ENCODE measurements at regions not wholly inside any gene's neighbourhood (a gene's known extent, or its start where the extent isn't known, plus 50 kb on each side); places are given as distances from the start of the nearest gene placed in this dataset.

DNA sequence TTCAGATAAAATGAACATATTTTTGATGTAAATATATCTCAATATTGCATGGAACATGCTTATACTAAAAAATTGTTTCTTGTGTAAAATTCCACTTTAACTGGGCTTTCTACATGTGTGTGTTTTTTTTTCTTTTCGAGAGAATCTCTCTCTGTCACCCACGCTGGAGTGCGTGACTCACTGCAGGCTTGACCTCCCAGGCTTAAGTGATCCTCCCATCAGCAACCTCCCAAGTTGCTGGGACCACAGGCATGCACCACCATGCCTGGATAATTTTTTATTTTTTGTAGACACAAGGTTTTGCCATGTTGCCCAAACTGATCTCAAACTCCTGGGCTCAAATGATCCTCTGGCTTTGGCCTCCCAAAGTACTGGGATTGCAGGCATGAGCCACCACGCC is 254.6 kb downstream of the LOXHD1 start:
- DNase-seq (ENCODE audit: low read depth, low spot score) (no peak), FAIRE-seq (no peak)
- H2AFZ ChIP-seq (ENCODE audit: low read depth, low read length): no peak overlapping the region
- ChIA-PET CTCF (no interaction called here), POLR2A (no interaction called here)
- H3K36me3 ChIP-seq (ENCODE audit: control insufficient read depth in 2 of 2, extremely low read depth in 1 of 2, insufficient read depth in 2 of 2, low read length in 2 of 2): no peaks in the 10 kb centered on the region
- intact Hi-C loops (cut with micrococcal nuclease): no loop called here
- no peaks in the 10 kb centered on the region for H3K9me1 ChIP-seq (replicated peaks; ENCODE audit: control insufficient read depth, extremely low read depth, insufficient read depth, low read length)
- no peaks in the 10 kb centered on the region for H3K79me2 ChIP-seq (ENCODE audit: control insufficient read depth, insufficient read depth, low read length)
- H4K20me1 ChIP-seq (replicated peaks; ENCODE audit: control insufficient read depth, extremely low read depth, insufficient read depth, low read length): no peaks in the 10 kb centered on the region
- H3K4me2 ChIP-seq (ENCODE audit: insufficient read depth, low read length): no peak overlapping the region
- no peak overlapping the region for H3K4me3 ChIP-seq (replicated peaks in 1 of 3; ENCODE audit: insufficient read depth in 1 of 3, low read depth in 1 of 3, low read length in 3 of 3)
- no peak overlapping the region for H3K27ac ChIP-seq (ENCODE audit: insufficient read depth, low read depth, low read length)
- TF ChIP-seq JUN (IDR thresholded peaks at IDR 0.05; ENCODE audit: borderline replicate concordance, insufficient read depth, insufficient read length, low read depth): no peak
- no peak for TF ChIP-seq EZH2 (IDR thresholded peaks at IDR 0.05; ENCODE audit: borderline replicate concordance, low read depth, low read length, severe bottlenecking)
- no peak for TF ChIP-seq GATA2 (IDR thresholded peaks at IDR 0.05; ENCODE audit: insufficient read depth, insufficient read length, low read depth, low read length)
- TF ChIP-seq, protein P1, sequence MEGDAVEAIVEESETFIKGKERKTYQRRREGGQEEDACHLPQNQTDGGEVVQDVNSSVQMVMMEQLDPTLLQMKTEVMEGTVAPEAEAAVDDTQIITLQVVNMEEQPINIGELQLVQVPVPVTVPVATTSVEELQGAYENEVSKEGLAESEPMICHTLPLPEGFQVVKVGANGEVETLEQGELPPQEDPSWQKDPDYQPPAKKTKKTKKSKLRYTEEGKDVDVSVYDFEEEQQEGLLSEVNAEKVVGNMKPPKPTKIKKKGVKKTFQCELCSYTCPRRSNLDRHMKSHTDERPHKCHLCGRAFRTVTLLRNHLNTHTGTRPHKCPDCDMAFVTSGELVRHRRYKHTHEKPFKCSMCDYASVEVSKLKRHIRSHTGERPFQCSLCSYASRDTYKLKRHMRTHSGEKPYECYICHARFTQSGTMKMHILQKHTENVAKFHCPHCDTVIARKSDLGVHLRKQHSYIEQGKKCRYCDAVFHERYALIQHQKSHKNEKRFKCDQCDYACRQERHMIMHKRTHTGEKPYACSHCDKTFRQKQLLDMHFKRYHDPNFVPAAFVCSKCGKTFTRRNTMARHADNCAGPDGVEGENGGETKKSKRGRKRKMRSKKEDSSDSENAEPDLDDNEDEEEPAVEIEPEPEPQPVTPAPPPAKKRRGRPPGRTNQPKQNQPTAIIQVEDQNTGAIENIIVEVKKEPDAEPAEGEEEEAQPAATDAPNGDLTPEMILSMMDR (IDR thresholded peaks at IDR 0.05; ENCODE audit: extremely low read depth in 1 of 2, insufficient read depth in 1 of 2, low read depth in 1 of 2, low read length in 2 of 2): no peak
- TF ChIP-seq MYC (IDR thresholded peaks at IDR 0.05; ENCODE audit: low read depth, low read length): no peak
- TF ChIP-seq FOS (IDR thresholded peaks at IDR 0.05; ENCODE audit: borderline replicate concordance, insufficient read depth, low read length): no peak
- TF ChIP-seq POLR2AphosphoS5 (IDR thresholded peaks at IDR 0.05; ENCODE audit: insufficient read depth, low read depth, low read length): no peak
- no peak for TF ChIP-seq POLR2A (IDR thresholded peaks at IDR 0.05; ENCODE audit: low read depth, low read length)
- H3K4me1 ChIP-seq (ENCODE audit: control insufficient read depth, extremely low read depth, insufficient read depth, low read length): no peaks in the 10 kb centered on the region
- no peaks in the 10 kb centered on the region for H3K27me3 ChIP-seq (ENCODE audit: control insufficient read depth in 2 of 2, insufficient read depth in 2 of 2, low read length in 2 of 2)
- H3K9ac ChIP-seq (replicated peaks; ENCODE audit: extremely low read depth, insufficient read depth, low read length): no peak overlapping the region
- H3K9me3 ChIP-seq (replicated peaks; ENCODE audit: control insufficient read depth, insufficient read depth, low read length): no peaks in the 10 kb centered on the region
- BruUV-seq (replicated peaks): no TSS peak
- dilution Hi-C loops (cut with MboI; ENCODE audit: extremely low pct_ligation_motif_present, low sequenced_read_pairs): no loop called here
